Dendritic cell treated with granulocyte-macrophage colony-stimulating factor and Interleukin-4, amounts not matched to agents 40 ng/mL and 50 ng/mL, for 4 days (primary cell): ENCODE measurements at regions not wholly inside any gene's neighbourhood (a gene's known extent, or its start where the extent isn't known, plus 50 kb on each side); places are given as distances from the start of the nearest gene placed in this dataset.

Source experiments
- H3K27ac Mint-ChIP-seq: one replicate; pipeline ENCODE4 v1.8.0; 2022; ENCODE audit warnings: mild to moderate bottlenecking, mixed read lengths
- H3K27me3 Mint-ChIP-seq: one replicate; pipeline ENCODE4 v1.8.0; 2022; ENCODE audit warnings: mild to moderate bottlenecking, mixed read lengths
- H3K36me3 Mint-ChIP-seq: one replicate; pipeline ENCODE4 v1.8.0; 2022; ENCODE audit warnings: low read depth, mixed read lengths
- H3K4me1 Mint-ChIP-seq: one replicate; pipeline ENCODE4 v1.8.0; 2022; ENCODE audit warnings: low read depth, mixed read lengths
- H3K4me3 Mint-ChIP-seq: one replicate; pipeline ENCODE4 v1.8.0; 2022; ENCODE audit warnings: mild to moderate bottlenecking, moderate library complexity, mixed read lengths
- H3K9me3 Mint-ChIP-seq: one replicate; pipeline ENCODE4 v1.8.0; 2022; ENCODE audit warnings: mixed read lengths
- intact Hi-C: fragments of 100-400 bp; cut with micrococcal nuclease; formaldehyde crosslinking; loops from one replicate; pipeline ENCODE4 v1.15.0; 2022

- no peak overlapping the region for H3K27ac Mint-ChIP-seq
- no peaks in the 10 kb centered on the region for H3K9me3 Mint-ChIP-seq
- H3K4me1 Mint-ChIP-seq: peaks cover 10% of the 10 kb centered on the region
- intact Hi-C loops: no loop called here
- no peak overlapping the region for H3K4me3 Mint-ChIP-seq
- H3K36me3 Mint-ChIP-seq: no peaks in the 10 kb centered on the region
- peaks cover 1% of the 10 kb centered on the region for H3K27me3 Mint-ChIP-seq
Observed at GRCh38 chr2:145000376-145000775, 480.5 kb upstream of the ZEB2 start.

GRCh38 chr2:144999936-145000335 lies 480.0 kb upstream of the ZEB2 start:
- Mint-ChIP-seq H3K4me3 (no peak overlapping the region), H3K36me3 (no peaks in the 10 kb centered on the region)

GRCh38 chr2:144999071-144999875 lies 479.4 kb upstream of the ZEB2 start:
- intact Hi-C loops: no loop called here
- peaks cover 1% of the 10 kb centered on the region for H3K27me3 Mint-ChIP-seq
- no peak overlapping the region for H3K27ac Mint-ChIP-seq
- H3K4me1 Mint-ChIP-seq: peaks cover 11% of the 10 kb centered on the region
- no peaks in the 10 kb centered on the region for H3K36me3 Mint-ChIP-seq
- no peak overlapping the region for H3K4me3 Mint-ChIP-seq
- no peaks in the 10 kb centered on the region for H3K9me3 Mint-ChIP-seq

More at GRCh38 chr2:144999936-145000335, 480.0 kb upstream of the ZEB2 start:
- no peaks in the 10 kb centered on the region for H3K9me3 Mint-ChIP-seq
- H3K27me3 Mint-ChIP-seq: peaks cover 1% of the 10 kb centered on the region
- peaks cover 11% of the 10 kb centered on the region for H3K4me1 Mint-ChIP-seq
- no peak overlapping the region for H3K27ac Mint-ChIP-seq
- intact Hi-C loops: no loop called here

GRCh38 chr2:144998435-144998834 lies 478.5 kb upstream of the ZEB2 start:
- H3K27ac Mint-ChIP-seq: no peak overlapping the region
- peaks cover 11% of the 10 kb centered on the region for H3K4me1 Mint-ChIP-seq
- H3K9me3 Mint-ChIP-seq: no peaks in the 10 kb centered on the region
- intact Hi-C loops: no loop called here
- H3K27me3 Mint-ChIP-seq: peaks cover 1% of the 10 kb centered on the region
- H3K4me3 Mint-ChIP-seq: no peak overlapping the region
- no peaks in the 10 kb centered on the region for H3K36me3 Mint-ChIP-seq

GRCh38 chr2:144996225-144996795 lies 476.4 kb upstream of the ZEB2 start:
- intact Hi-C loops: no loop called here
- H3K4me3 Mint-ChIP-seq: no peak overlapping the region
- no peak overlapping the region for H3K27ac Mint-ChIP-seq
- H3K36me3 Mint-ChIP-seq: no peaks in the 10 kb centered on the region
- H3K9me3 Mint-ChIP-seq: peaks cover 5% of the 10 kb centered on the region
- peaks cover under 1% of the 10 kb centered on the region for H3K27me3 Mint-ChIP-seq
- peaks cover 5% of the 10 kb centered on the region for H3K4me1 Mint-ChIP-seq

GRCh38 chr2:144995482-144995881 lies 475.6 kb upstream of the ZEB2 start:
- H3K27ac Mint-ChIP-seq: no peak overlapping the region
- intact Hi-C loops: no loop called here

GRCh38 chr2:144990661-144991060 lies 470.7 kb upstream of the ZEB2 start:
- Mint-ChIP-seq H3K4me1 (peaks cover 4% of the 10 kb centered on the region), H3K27ac (no peak overlapping the region), H3K27me3 (no peaks in the 10 kb centered on the region), H3K9me3 (peaks cover 20% of the 10 kb centered on the region), H3K36me3 (no peaks in the 10 kb centered on the region), H3K4me3 (no peak overlapping the region)
- intact Hi-C loops: no loop called here

More at GRCh38 chr2:144995482-144995881, 475.6 kb upstream of the ZEB2 start:
- Mint-ChIP-seq H3K27me3 (no peaks in the 10 kb centered on the region), H3K4me1 (peaks cover 5% of the 10 kb centered on the region), H3K9me3 (peaks cover 7% of the 10 kb centered on the region), H3K4me3 (no peak overlapping the region), H3K36me3 (no peaks in the 10 kb centered on the region)

GRCh38 chr2:144989579-144990270 lies 469.8 kb upstream of the ZEB2 start:
- intact Hi-C loops: no loop called here
- H3K27me3 Mint-ChIP-seq: no peaks in the 10 kb centered on the region
- no peak overlapping the region for H3K27ac Mint-ChIP-seq
- no peaks in the 10 kb centered on the region for H3K36me3 Mint-ChIP-seq
- no peak overlapping the region for H3K4me3 Mint-ChIP-seq
- H3K9me3 Mint-ChIP-seq: peaks cover 25% of the 10 kb centered on the region
- H3K4me1 Mint-ChIP-seq: no peaks in the 10 kb centered on the region

GRCh38 chr2:144988591-144988990 lies 468.7 kb upstream of the ZEB2 start:
- Mint-ChIP-seq H3K27ac (no peak overlapping the region), H3K4me3 (no peak overlapping the region), H3K36me3 (no peaks in the 10 kb centered on the region), H3K9me3 (peaks cover 25% of the 10 kb centered on the region), H3K27me3 (no peaks in the 10 kb centered on the region), H3K4me1 (no peaks in the 10 kb centered on the region)
- intact Hi-C loops: no loop called here

GRCh38 chr2:144986691-144987090 lies 466.8 kb upstream of the ZEB2 start:
- no peaks in the 10 kb centered on the region for H3K4me1 Mint-ChIP-seq
- H3K27me3 Mint-ChIP-seq: no peaks in the 10 kb centered on the region
- H3K9me3 Mint-ChIP-seq: peaks cover 24% of the 10 kb centered on the region
- no peak overlapping the region for H3K27ac Mint-ChIP-seq
- H3K4me3 Mint-ChIP-seq: no peak overlapping the region
- H3K36me3 Mint-ChIP-seq: no peaks in the 10 kb centered on the region
- intact Hi-C loops: no loop called here

- H3K27me3 Mint-ChIP-seq: no peaks in the 10 kb centered on the region
- peaks cover 7% of the 10 kb centered on the region for H3K4me1 Mint-ChIP-seq
- no peaks in the 10 kb centered on the region for H3K36me3 Mint-ChIP-seq
- H3K9me3 Mint-ChIP-seq: peaks cover 18% of the 10 kb centered on the region
- H3K27ac Mint-ChIP-seq: no peak overlapping the region
- H3K4me3 Mint-ChIP-seq: no peak overlapping the region
- intact Hi-C loops: no loop called here
Observed at GRCh38 chr2:144984038-144984437, 464.1 kb upstream of the ZEB2 start.

- H3K27ac Mint-ChIP-seq: no peak overlapping the region
- H3K36me3 Mint-ChIP-seq: no peaks in the 10 kb centered on the region
- peaks cover 18% of the 10 kb centered on the region for H3K9me3 Mint-ChIP-seq
- peaks cover 7% of the 10 kb centered on the region for H3K4me1 Mint-ChIP-seq
- intact Hi-C loops: no loop called here
- H3K4me3 Mint-ChIP-seq: no peak overlapping the region
- H3K27me3 Mint-ChIP-seq: no peaks in the 10 kb centered on the region
Observed at GRCh38 chr2:144983107-144983506, 463.2 kb upstream of the ZEB2 start.

GRCh38 chr2:144982481-144982880 lies 462.6 kb upstream of the ZEB2 start:
- no peak overlapping the region for H3K27ac Mint-ChIP-seq
- no peaks in the 10 kb centered on the region for H3K36me3 Mint-ChIP-seq
- peaks cover 7% of the 10 kb centered on the region for H3K4me1 Mint-ChIP-seq
- no peaks in the 10 kb centered on the region for H3K27me3 Mint-ChIP-seq
- intact Hi-C loops: no loop called here
- H3K9me3 Mint-ChIP-seq: peaks cover 18% of the 10 kb centered on the region
- no peak overlapping the region for H3K4me3 Mint-ChIP-seq

- H3K4me3 Mint-ChIP-seq: no peak overlapping the region
- H3K27ac Mint-ChIP-seq: no peak overlapping the region
- peaks cover 23% of the 10 kb centered on the region for H3K9me3 Mint-ChIP-seq
- peaks cover 7% of the 10 kb centered on the region for H3K4me1 Mint-ChIP-seq
- H3K36me3 Mint-ChIP-seq: no peaks in the 10 kb centered on the region
- intact Hi-C loops: no loop called here
- no peaks in the 10 kb centered on the region for H3K27me3 Mint-ChIP-seq
Observed at GRCh38 chr2:144975881-144976280, 456.0 kb upstream of the ZEB2 start.
